ENCODE measurements at regions not wholly inside any gene's neighbourhood (a gene's known extent, or its start where the extent isn't known, plus 50 kb on each side); places are given as distances from the start of the nearest gene placed in this dataset.

- H2AFZ ChIP-seq (ENCODE audit: low read length): no peak overlapping the region
- CTCF ChIA-PET: no interaction called here
- H3F3A ChIP-seq (ENCODE audit: low read length, unreplicated experiment): no peaks in the 10 kb centered on the region
- no peaks in the 10 kb centered on the region for H3K79me2 ChIP-seq (ENCODE audit: low read length)
- BruUV-seq (replicated peaks): no TSS peak
- H3K27me3 ChIP-seq (ENCODE audit: low read length): no peaks in the 10 kb centered on the region
- H3K36me3 ChIP-seq (ENCODE audit: low read depth, low read length): no peaks in the 10 kb centered on the region; the same call in 1 of the 2 replicates
- no peaks in the 10 kb centered on the region for H4K20me1 ChIP-seq (ENCODE audit: low read length)
- H3K9me2 ChIP-seq (replicated peaks; ENCODE audit: low read length): no peaks in the 10 kb centered on the region
- H3K4me2 ChIP-seq (ENCODE audit: low read length): no peak overlapping the region
- H3K4me1 ChIP-seq (ENCODE audit: insufficient read depth, low read length): peaks cover 13% of the 10 kb centered on the region
- intact Hi-C loops (cut with micrococcal nuclease): no loop called here
- TF ChIP-seq CTCF (conservative IDR thresholded peaks at IDR 0.05; ENCODE audit: low read depth, low read length): no peak
- no peak for TF ChIP-seq EZH2 (IDR thresholded peaks at IDR 0.05; ENCODE audit: low read length, unreplicated experiment)
- no peak for TF ChIP-seq EZH2phosphoT487 (IDR thresholded peaks at IDR 0.05; ENCODE audit: borderline replicate concordance, low read length)
- POLR2A ChIA-PET (ENCODE audit: unreplicated experiment): interaction anchor here (0.6 kb wide), 1 partner anchor 41 kb away, joined by 6 read pairs; no protein-coding TSS in a partner anchor
- no peak overlapping the region for H3K27ac ChIP-seq (ENCODE audit: low read length)
- no peak overlapping the region for H3K9ac ChIP-seq (ENCODE audit: low read length)
- H3K4me3 ChIP-seq (ENCODE audit: low read length): no peak overlapping the region
- 0 out of 2 replicates have a peak, but pooled peaks cover 8% of the 10 kb centered on the region for H3K9me3 ChIP-seq (ENCODE audit: low read length)
- DNase-seq (no peak), ATAC-seq (no peak)
Observed at GRCh38 chr4:185879666-185880312, 67.8 kb upstream of the SORBS2 start.

DNA sequence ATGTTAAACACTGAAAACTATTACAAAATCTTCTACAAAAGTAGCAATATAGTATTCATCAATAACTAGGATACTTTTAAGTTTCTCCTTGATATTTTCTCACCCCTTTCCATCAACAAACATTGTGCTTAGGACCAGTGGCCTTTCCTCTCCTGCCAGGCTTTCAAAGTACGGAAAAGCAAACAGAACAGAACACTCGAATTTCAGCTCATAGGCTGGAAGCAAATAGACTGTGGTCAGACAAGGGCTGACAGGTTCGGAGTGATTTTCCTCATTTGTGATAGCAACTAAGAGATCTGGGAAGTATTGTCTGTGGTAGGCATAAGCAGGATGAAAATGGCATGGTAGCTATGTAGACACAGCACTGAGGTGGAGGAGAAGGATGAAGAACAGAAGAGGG is 68.6 kb upstream of the SORBS2 start:
- H2AFZ ChIP-seq (ENCODE audit: low read length): no peak overlapping the region
- peak overlapping the region; percentile 18; the same call in 1 of the 2 replicates for H3K4me2 ChIP-seq (ENCODE audit: low read length)
- H3K36me3 ChIP-seq (ENCODE audit: low read depth, low read length): no peaks in the 10 kb centered on the region; the same call in 1 of the 2 replicates
- BruUV-seq (replicated peaks): no TSS peak
- H3K9me2 ChIP-seq (replicated peaks; ENCODE audit: low read length): no peaks in the 10 kb centered on the region
- H3F3A ChIP-seq (ENCODE audit: low read length, unreplicated experiment): no peaks in the 10 kb centered on the region
- no peak overlapping the region for H3K4me3 ChIP-seq (ENCODE audit: low read length)
- H3K79me2 ChIP-seq (ENCODE audit: low read length): no peaks in the 10 kb centered on the region
- peaks cover 6% of the 10 kb centered on the region for H3K4me1 ChIP-seq (ENCODE audit: insufficient read depth, low read length)
- TF ChIP-seq CTCF (conservative IDR thresholded peaks at IDR 0.05; ENCODE audit: low read depth, low read length): no peak
- no peak for TF ChIP-seq EZH2 (IDR thresholded peaks at IDR 0.05; ENCODE audit: low read length, unreplicated experiment)
- TF ChIP-seq EZH2phosphoT487 (IDR thresholded peaks at IDR 0.05; ENCODE audit: borderline replicate concordance, low read length): no peak
- H3K27me3 ChIP-seq (ENCODE audit: low read length): no peaks in the 10 kb centered on the region
- intact Hi-C loops (cut with micrococcal nuclease): no loop called here
- no peak overlapping the region for H3K27ac ChIP-seq (ENCODE audit: low read length)
- DNase-seq (peak; percentile 8), ATAC-seq (peak; percentile 70)
- H4K20me1 ChIP-seq (ENCODE audit: low read length): no peaks in the 10 kb centered on the region
- POLR2A ChIA-PET (ENCODE audit: unreplicated experiment): interaction anchor here (0.6 kb wide), 1 partner anchor 41 kb away, joined by 6 read pairs; no protein-coding TSS in a partner anchor
- CTCF ChIA-PET: no interaction called here
- H3K9me3 ChIP-seq (ENCODE audit: low read length): 0 out of 2 replicates have a peak, but pooled peaks cover 8% of the 10 kb centered on the region
- H3K9ac ChIP-seq (ENCODE audit: low read length): no peak overlapping the region

DNA sequence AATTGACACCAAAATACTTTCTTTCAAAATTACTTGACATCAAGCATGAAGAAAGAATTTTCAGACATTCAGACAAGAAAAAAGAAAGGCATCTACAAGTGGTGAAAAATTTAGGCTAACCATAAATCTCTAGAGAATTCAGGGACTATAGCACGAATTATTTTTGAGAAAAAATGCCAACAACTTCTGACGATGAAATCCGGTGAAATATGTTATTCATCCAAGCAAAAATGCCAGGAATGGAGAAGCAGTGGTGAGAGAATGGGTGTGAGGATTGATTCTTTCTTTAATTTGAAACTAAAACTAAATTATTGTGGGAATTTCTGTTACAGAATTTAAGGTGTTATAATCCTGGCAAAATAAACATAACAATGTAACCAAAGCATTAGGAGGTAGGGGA is 69.4 kb upstream of the SORBS2 start:
- CTCF ChIA-PET: no interaction called here
- no peaks in the 10 kb centered on the region for H3K79me2 ChIP-seq (ENCODE audit: low read length)
- ATAC-seq: no peak

More for the DNA sequence above, 69.4 kb upstream of the SORBS2 start:
- Histone ChIP-seq H2AFZ (ENCODE audit: low read length) (no peak overlapping the region), H4K20me1 (ENCODE audit: low read length) (no peaks in the 10 kb centered on the region), H3K4me1 (ENCODE audit: insufficient read depth, low read length) (peaks cover 5% of the 10 kb centered on the region; the same call in 1 of the 2 replicates), H3K36me3 (ENCODE audit: low read depth, low read length) (no peaks in the 10 kb centered on the region; the same call in 1 of the 2 replicates), H3K9ac (ENCODE audit: low read length) (no peak overlapping the region), H3K4me2 (ENCODE audit: low read length) (no peak overlapping the region), H3K9me3 (ENCODE audit: low read length) (0 out of 2 replicates have a peak, but pooled peaks cover 8% of the 10 kb centered on the region), H3K4me3 (ENCODE audit: low read length) (no peak overlapping the region), H3K27ac (ENCODE audit: low read length) (no peak overlapping the region), H3F3A (ENCODE audit: low read length, unreplicated experiment) (no peaks in the 10 kb centered on the region), H3K9me2 (replicated peaks; ENCODE audit: low read length) (no peaks in the 10 kb centered on the region), H3K27me3 (ENCODE audit: low read length) (no peaks in the 10 kb centered on the region)
- no TSS peak for BruUV-seq (replicated peaks)
- POLR2A ChIA-PET (ENCODE audit: unreplicated experiment): no interaction called here
- TF ChIP-seq EZH2phosphoT487 (IDR thresholded peaks at IDR 0.05; ENCODE audit: borderline replicate concordance, low read length) (no peak), EZH2 (IDR thresholded peaks at IDR 0.05; ENCODE audit: low read length, unreplicated experiment) (no peak), CTCF (conservative IDR thresholded peaks at IDR 0.05; ENCODE audit: low read depth, low read length) (no peak)
- intact Hi-C loops (cut with micrococcal nuclease): no loop called here
- no peak for DNase-seq

Measured in PC-3 (cell line).